Activated naive CD4-positive, alpha-beta T cell treated with anti-CD3 and anti-CD28 coated beads, Interleukin-2, amount 50 U/mL, for 24 hours (primary cell): ENCODE measurements at regions not wholly inside any gene's neighbourhood (a gene's known extent, or its start where the extent isn't known, plus 50 kb on each side); places are given as distances from the start of the nearest gene placed in this dataset.
"Not testable (repeated sequence)": the region's sequence is repeated elsewhere in the genome, so short reads cannot be mapped to it uniquely, and the experiment has no call there.

Experiments
- H3K27ac Mint-ChIP-seq: one replicate; pipeline ENCODE4 v1.8.0; 2021; ENCODE audit warnings: mild to moderate bottlenecking, mixed read lengths
- H3K27me3 Mint-ChIP-seq: one replicate; pipeline ENCODE4 v1.8.0; 2021; ENCODE audit warnings: mixed read lengths
- H3K36me3 Mint-ChIP-seq: one replicate; pipeline ENCODE4 v1.8.0; 2021; ENCODE audit warnings: mixed read lengths
- H3K4me1 Mint-ChIP-seq: one replicate; pipeline ENCODE4 v1.8.0; 2021; ENCODE audit warnings: mixed read lengths
- H3K4me3 Mint-ChIP-seq: one replicate; pipeline ENCODE4 v1.8.0; 2021; ENCODE audit warnings: mild to moderate bottlenecking, mixed read lengths
- H3K9me3 Mint-ChIP-seq: one replicate; pipeline ENCODE4 v1.8.0; 2021; ENCODE audit warnings: mixed read lengths

GRCh38 chr18:49704334-49704733 is 109.0 kb downstream of the ACAA2 start:
- H3K9me3 Mint-ChIP-seq = no peaks in the 10 kb centered on the region
- H3K4me1 Mint-ChIP-seq = no peaks in the 10 kb centered on the region
- no peaks in the 10 kb centered on the region for H3K36me3 Mint-ChIP-seq
- no peaks in the 10 kb centered on the region for H3K27me3 Mint-ChIP-seq
- no peak overlapping the region for H3K27ac Mint-ChIP-seq
- H3K4me3 Mint-ChIP-seq = no peak overlapping the region

- Mint-ChIP-seq H3K27ac (no peak overlapping the region), H3K36me3 (no peaks in the 10 kb centered on the region), H3K4me3 (no peak overlapping the region), H3K4me1 (no peaks in the 10 kb centered on the region), H3K27me3 (peaks cover 1% of the 10 kb centered on the region), H3K9me3 (no peaks in the 10 kb centered on the region)
These were observed 112.1 kb downstream of the ACAA2 start for GRCh38 chr18:49701190-49701589.

GRCh38 chr18:49699303-49699702 is 114.0 kb downstream of the ACAA2 start:
- H3K36me3 Mint-ChIP-seq = no peaks in the 10 kb centered on the region

GRCh38 chr18:49698525-49699025 is 114.8 kb downstream of the ACAA2 start:
- no peak overlapping the region for H3K4me3 Mint-ChIP-seq
- no peaks in the 10 kb centered on the region for H3K9me3 Mint-ChIP-seq
- H3K27ac Mint-ChIP-seq = no peak overlapping the region
- H3K36me3 Mint-ChIP-seq = no peaks in the 10 kb centered on the region
- H3K27me3 Mint-ChIP-seq = peaks cover 1% of the 10 kb centered on the region
- H3K4me1 Mint-ChIP-seq = no peaks in the 10 kb centered on the region

More at GRCh38 chr18:49699303-49699702, 114.0 kb downstream of the ACAA2 start:
- H3K9me3 Mint-ChIP-seq = no peaks in the 10 kb centered on the region
- no peaks in the 10 kb centered on the region for H3K4me1 Mint-ChIP-seq
- no peak overlapping the region for H3K27ac Mint-ChIP-seq
- H3K27me3 Mint-ChIP-seq = peaks cover 1% of the 10 kb centered on the region
- no peak overlapping the region for H3K4me3 Mint-ChIP-seq

- Mint-ChIP-seq H3K4me3 (no peak overlapping the region), H3K27me3 (peaks cover 1% of the 10 kb centered on the region), H3K27ac (no peak overlapping the region), H3K9me3 (no peaks in the 10 kb centered on the region), H3K4me1 (no peaks in the 10 kb centered on the region), H3K36me3 (no peaks in the 10 kb centered on the region)
These were observed 115.4 kb downstream of the ACAA2 start for GRCh38 chr18:49697757-49698524.

- no peaks in the 10 kb centered on the region for H3K36me3 Mint-ChIP-seq
- H3K9me3 Mint-ChIP-seq = no peaks in the 10 kb centered on the region
- H3K27ac Mint-ChIP-seq = no peak overlapping the region
- H3K4me3 Mint-ChIP-seq = no peak overlapping the region
- H3K4me1 Mint-ChIP-seq = no peaks in the 10 kb centered on the region
- peaks cover 1% of the 10 kb centered on the region for H3K27me3 Mint-ChIP-seq
These were observed 116.3 kb downstream of the ACAA2 start for GRCh38 chr18:49697049-49697448.

- Mint-ChIP-seq H3K4me1 (peaks cover 5% of the 10 kb centered on the region), H3K4me3 (no peak overlapping the region), H3K9me3 (no peaks in the 10 kb centered on the region), H3K36me3 (no peaks in the 10 kb centered on the region), H3K27me3 (peaks cover 1% of the 10 kb centered on the region), H3K27ac (no peak overlapping the region)
These were observed 118.9 kb downstream of the ACAA2 start for GRCh38 chr18:49694402-49694801.

- Mint-ChIP-seq H3K4me1 (peaks cover 5% of the 10 kb centered on the region), H3K27me3 (peaks cover 1% of the 10 kb centered on the region), H3K9me3 (no peaks in the 10 kb centered on the region), H3K36me3 (no peaks in the 10 kb centered on the region), H3K27ac (no peak overlapping the region), H3K4me3 (no peak overlapping the region)
These were observed 119.7 kb downstream of the ACAA2 start for GRCh38 chr18:49693717-49694005.

- H3K9me3 Mint-ChIP-seq = no peaks in the 10 kb centered on the region
- H3K27me3 Mint-ChIP-seq = peaks cover 1% of the 10 kb centered on the region
- no peak overlapping the region for H3K27ac Mint-ChIP-seq
- no peaks in the 10 kb centered on the region for H3K36me3 Mint-ChIP-seq
- peaks cover 5% of the 10 kb centered on the region for H3K4me1 Mint-ChIP-seq
- H3K4me3 Mint-ChIP-seq = no peak overlapping the region
These were observed 120.2 kb downstream of the ACAA2 start for GRCh38 chr18:49692906-49693716.

- Mint-ChIP-seq H3K4me1 (peaks cover 5% of the 10 kb centered on the region), H3K9me3 (no peaks in the 10 kb centered on the region), H3K27ac (no peak overlapping the region), H3K36me3 (no peaks in the 10 kb centered on the region), H3K27me3 (no peaks in the 10 kb centered on the region), H3K4me3 (no peak overlapping the region)
These were observed 122.1 kb downstream of the ACAA2 start for GRCh38 chr18:49691177-49691608.

GRCh38 chr18:49690312-49690711 is 123.0 kb downstream of the ACAA2 start:
- H3K9me3 Mint-ChIP-seq = no peaks in the 10 kb centered on the region
- H3K4me3 Mint-ChIP-seq = no peak overlapping the region
- no peaks in the 10 kb centered on the region for H3K36me3 Mint-ChIP-seq
- H3K27ac Mint-ChIP-seq = no peak overlapping the region
- peaks cover 5% of the 10 kb centered on the region for H3K4me1 Mint-ChIP-seq
- H3K27me3 Mint-ChIP-seq = no peaks in the 10 kb centered on the region

- Mint-ChIP-seq H3K36me3 (no peaks in the 10 kb centered on the region), H3K27ac (no peak overlapping the region)
These were observed 123.5 kb downstream of the LIPG start for GRCh38 chr18:49685231-49685942.

GRCh38 chr18:49682803-49683190 is 120.9 kb downstream of the LIPG start:
- H3K27ac Mint-ChIP-seq, H3K4me1 Mint-ChIP-seq, H3K36me3 Mint-ChIP-seq, H3K9me3 Mint-ChIP-seq, H3K27me3 Mint-ChIP-seq, H3K4me3 Mint-ChIP-seq: not testable (repeated sequence)

More at GRCh38 chr18:49685231-49685942, 123.5 kb downstream of the LIPG start:
- Mint-ChIP-seq H3K27me3 (no peaks in the 10 kb centered on the region), H3K4me3 (no peak overlapping the region), H3K4me1 (no peaks in the 10 kb centered on the region), H3K9me3 (no peaks in the 10 kb centered on the region)

GRCh38 chr18:49682173-49682802 is 120.4 kb downstream of the LIPG start:
- no peak overlapping the region for H3K4me3 Mint-ChIP-seq
- H3K9me3 Mint-ChIP-seq = no peaks in the 10 kb centered on the region

GRCh38 chr18:49681387-49681786 is 119.5 kb downstream of the LIPG start:
- Mint-ChIP-seq H3K4me1 (no peaks in the 10 kb centered on the region), H3K27ac (no peak overlapping the region), H3K9me3 (no peaks in the 10 kb centered on the region), H3K27me3 (no peaks in the 10 kb centered on the region), H3K36me3 (no peaks in the 10 kb centered on the region), H3K4me3 (no peak overlapping the region)

More at GRCh38 chr18:49682173-49682802, 120.4 kb downstream of the LIPG start:
- Mint-ChIP-seq H3K27me3 (no peaks in the 10 kb centered on the region), H3K4me1 (no peaks in the 10 kb centered on the region), H3K27ac (no peak overlapping the region), H3K36me3 (no peaks in the 10 kb centered on the region)
